IMR-90 (cell line): ENCODE measurements at regions not wholly inside any gene's neighbourhood (a gene's known extent, or its start where the extent isn't known, plus 50 kb on each side); places are given as distances from the start of the nearest gene placed in this dataset.

ENCODE experiments used
- ATAC-seq: fragments of 200-7000 bp; cut with Tn5 transposase; 2 replicates; pipeline ENCODE4 v1.9.1; 2020; ENCODE audit warnings: low read depth, mild to moderate bottlenecking, moderate library complexity
- BruUV-seq: library from RNA; stranded (reverse); fragments of 400-500 nt; replicated peaks from 2 replicates; lab custom pipeline; 2021; lab: Mats Ljungman, UMichigan
- CTCF ChIA-PET: fragments of 300-600 bp; formaldehyde crosslinking; extraction: SDS; loops from one replicate; lab custom pipeline; 2021; ENCODE audit warnings: antibody characterized with exemption; lab: Yijun Ruan, JAX
- POLR2A ChIA-PET: fragments of 300-600 bp; sonication (Branson Sonifier 250); formaldehyde crosslinking; loops from one replicate; lab custom pipeline; 2022; ENCODE audit warnings: antibody characterized with exemption; ENCODE audit not compliant: unreplicated experiment; lab: Charles Lee
- DNase-seq: peaks from one replicate; pipeline ENCODE4 v3.0.0; 2013
- H2AFZ ChIP-seq: replicated peaks from 2 replicates; pipeline ENCODE3; 2013; ENCODE audit warnings: low read length, mild to moderate bottlenecking; ENCODE audit not compliant: poor library complexity
- H2AK5ac ChIP-seq: 2 replicates; pipeline ENCODE4 v1.6.1; 2013; ENCODE audit warnings: low read depth, low read length, inconsistent platforms
- H2AK9ac ChIP-seq: replicated peaks from 2 replicates; pipeline ENCODE3; 2013; ENCODE audit warnings: mild to moderate bottlenecking, low read depth, low read length, moderate library complexity; ENCODE audit not compliant: poor library complexity
- H2BK120ac ChIP-seq: 2 replicates; pipeline ENCODE4 v1.6.1; 2013; ENCODE audit warnings: low read depth, low read length, inconsistent platforms
- H2BK15ac ChIP-seq: 3 replicates; pipeline ENCODE4 v1.6.1; 2013; ENCODE audit warnings: low read depth, low read length, inconsistent platforms
- H2BK20ac ChIP-seq: 2 replicates; pipeline ENCODE4 v1.6.1; 2013; ENCODE audit warnings: low read depth, mild to moderate bottlenecking, inconsistent platforms, low read length, moderate library complexity
- H2BK5ac ChIP-seq: 2 replicates; pipeline ENCODE4 v1.6.1; 2013; ENCODE audit warnings: mild to moderate bottlenecking, low read depth, low read length, inconsistent platforms; ENCODE audit not compliant: poor library complexity, severe bottlenecking
- H3K14ac ChIP-seq: replicated peaks from 2 replicates; pipeline ENCODE4 v1.6.1; 2013; ENCODE audit warnings: low read depth, low read length, inconsistent platforms
- H3K18ac ChIP-seq: 2 replicates; pipeline ENCODE4 v1.6.1; 2013; ENCODE audit warnings: low read depth, low read length, control low read depth
- H3K23ac ChIP-seq: 2 replicates; pipeline ENCODE4 v1.6.1; 2013; ENCODE audit warnings: low read depth, low read length, inconsistent platforms
- H3K27ac ChIP-seq: 2 replicates; pipeline ENCODE4 v1.5.1; 2013; ENCODE audit warnings: mild to moderate bottlenecking, control low read depth, low read length; ENCODE audit not compliant: insufficient read depth
- H3K27me3 ChIP-seq: 2 replicates; pipeline ENCODE4 v1.6.1; 2013; ENCODE audit warnings: low read length; ENCODE audit not compliant: control insufficient read depth, insufficient read depth
- H3K36me3 ChIP-seq: 2 replicates; pipeline ENCODE4 v1.6.1; 2013; ENCODE audit warnings: low read length, mixed read lengths; ENCODE audit not compliant: control insufficient read depth, insufficient read depth
- H3K4ac ChIP-seq: 2 replicates; pipeline ENCODE4 v1.6.1; 2013; ENCODE audit warnings: low read depth, low read length, inconsistent platforms
- H3K4me1 ChIP-seq: 2 replicates; pipeline ENCODE4 v1.6.1; 2013; ENCODE audit warnings: low read length, mixed read lengths; ENCODE audit not compliant: control insufficient read depth, insufficient read depth
- H3K4me2 ChIP-seq: 2 replicates; pipeline ENCODE4 v1.6.1; 2013; ENCODE audit warnings: low read depth, mild to moderate bottlenecking, control low read depth, low read length, moderate library complexity
- H3K4me3 ChIP-seq: 2 replicates; pipeline ENCODE4 v1.5.1; 2013; ENCODE audit warnings: low read depth, mild to moderate bottlenecking, control low read depth, low read length, moderate library complexity; ENCODE audit not compliant: insufficient read depth
- H3K56ac ChIP-seq: 2 replicates; pipeline ENCODE4 v1.6.1; 2013; ENCODE audit warnings: low read length, inconsistent platforms; ENCODE audit not compliant: insufficient read depth; ENCODE audit errors: extremely low read depth
- H3K79me1 ChIP-seq, 2 experiments: 2 replicates each; pipeline ENCODE4 v1.6.1; 2013; ENCODE audit warnings: low read length in 2 of 2, inconsistent platforms in 1 of 2, low read depth in 1 of 2
- H3K9ac ChIP-seq: 2 replicates; pipeline ENCODE4 v1.6.1; 2013; ENCODE audit warnings: low read depth, low read length, control low read depth
- H3K9me1 ChIP-seq: 2 replicates; pipeline ENCODE4 v1.6.1; 2013; ENCODE audit warnings: low read length, inconsistent platforms; ENCODE audit not compliant: insufficient read depth
- H3K9me3 ChIP-seq: 2 replicates; pipeline ENCODE4 v1.6.1; 2013; ENCODE audit warnings: low read length; ENCODE audit not compliant: control insufficient read depth, insufficient read depth
- H4K20me1 ChIP-seq: 2 replicates; pipeline ENCODE4 v1.6.1; 2013; ENCODE audit warnings: low read length, inconsistent platforms; ENCODE audit not compliant: insufficient read depth
- H4K5ac ChIP-seq: 2 replicates; pipeline ENCODE4 v1.6.1; 2013; ENCODE audit warnings: mild to moderate bottlenecking, low read depth, low read length, control low read depth
- H4K8ac ChIP-seq, 2 experiments: 2 replicates each; pipeline ENCODE4 v1.6.1; 2013; ENCODE audit warnings: low read depth in 2 of 2, low read length in 2 of 2, control low read depth in 1 of 2, inconsistent platforms in 1 of 2
- H4K91ac ChIP-seq: 2 replicates; pipeline ENCODE4 v1.6.1; 2013; ENCODE audit warnings: low read depth, low read length, inconsistent platforms; ENCODE audit not compliant: insufficient read depth
- BHLHE40 ChIP-seq: fragments of 150-350 bp; IDR thresholded peaks from 2 replicates; pipeline ENCODE4 v1.6.1; 2016; ENCODE audit warnings: mild to moderate bottlenecking, low read depth, low read length
- MAFK ChIP-seq: IDR thresholded peaks from 2 replicates; pipeline ENCODE4 v1.6.1; 2012; ENCODE audit warnings: low read depth, low read length, improper control_type of control experiment
- POLR2A ChIP-seq: IDR thresholded peaks from 2 replicates; pipeline ENCODE4 v1.6.1; 2012; ENCODE audit warnings: mild to moderate bottlenecking, low read depth, low read length
- RAD21 ChIP-seq: IDR thresholded peaks from 2 replicates; pipeline ENCODE4 v1.6.1; 2012; ENCODE audit warnings: low read length, improper control_type of control experiment
- RCOR1 ChIP-seq: IDR thresholded peaks from 2 replicates; pipeline ENCODE4 v1.6.1; 2012; ENCODE audit warnings: mild to moderate bottlenecking, low read length, improper control_type of control experiment; ENCODE audit not compliant: insufficient replicate concordance
- RFX5 ChIP-seq: IDR thresholded peaks from 2 replicates; pipeline ENCODE4 v1.8.0; 2012; ENCODE audit warnings: low read depth, mild to moderate bottlenecking, low read length, moderate library complexity
- SMC3 ChIP-seq: fragments of 150-350 bp; IDR thresholded peaks from 2 replicates; pipeline ENCODE4 v1.6.1; 2016; ENCODE audit warnings: low read depth, mild to moderate bottlenecking, antibody characterized with exemption, low read length, moderate library complexity
- WGBS, 2 experiments: methylation state at CpG; one replicate each; pipeline versions ENCODE4 v1.1.5 to v1.1.7; 2013; ENCODE audit warnings: missing lambda C conversion rate in 2 of 2; ENCODE audit not compliant: insufficient read length in 1 of 2; ENCODE audit errors: extremely low coverage in 2 of 2; 5-methylcytosine and 5-hydroxymethylcytosine counted together
- dilution Hi-C: fragments of 300-500 bp; cut with HindIII; formaldehyde crosslinking; loops from one replicate; pipeline ENCODE4 v1.14.3; 2018; ENCODE audit warnings: low sequenced_read_pairs; ENCODE audit not compliant: unreplicated experiment
- in situ Hi-C: fragments of 300-500 bp; cut with MboI; formaldehyde crosslinking; loops from 3 replicates; pipeline ENCODE4 v1.14.3; 2019; ENCODE audit warnings: low sequenced_read_pairs, inconsistent platforms, mixed read lengths
- intact Hi-C: fragments of 100-400 bp; cut with micrococcal nuclease; formaldehyde crosslinking; loops from 2 replicates; pipeline ENCODE4 v1.10.0; 2022
- TF ChIP-seq, protein P1 (sequence below): conservative IDR thresholded peaks from 2 replicates; pipeline ENCODE4 v1.5.1; 2012; ENCODE audit warnings: mild to moderate bottlenecking, low read depth, low read length, improper control_type of control experiment

DNA sequence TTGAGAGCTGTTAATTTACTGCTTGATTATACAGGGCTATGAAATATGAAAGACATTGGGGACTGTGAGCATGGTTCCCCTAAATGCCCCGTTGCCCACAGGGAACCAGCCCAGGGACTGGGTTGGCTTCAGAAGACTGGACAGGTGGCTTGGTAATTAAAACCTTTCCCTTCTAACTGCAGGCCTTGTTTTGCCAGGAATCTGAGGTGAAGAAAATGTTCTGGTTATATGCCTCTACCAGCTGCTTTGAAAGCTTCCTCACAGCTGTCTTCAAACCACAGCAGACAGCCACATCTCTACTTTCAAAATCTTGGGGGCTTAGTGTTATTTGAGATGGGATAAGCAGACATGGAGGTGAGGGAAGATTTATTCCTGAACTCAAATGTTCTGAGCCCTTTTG lies 153.3 kb upstream of the SPRY4 start:
- no CpG with 5 or more reads among the region's 1 CpG for WGBS, 2 experiments
- POLR2A ChIA-PET = no interaction called here
- no peaks in the 10 kb centered on the region for H3K36me3 ChIP-seq
- H3K4ac ChIP-seq = no peak overlapping the region
- H2AFZ ChIP-seq = no peak overlapping the region
- H3K9me3 ChIP-seq = peaks cover 4% of the 10 kb centered on the region; the same call in 1 of the 2 replicates
- no peak overlapping the region for H3K56ac ChIP-seq
- intact Hi-C loops (no loop called here), dilution Hi-C loops (no loop called here), in situ Hi-C loops (no loop called here)
- H3K27ac ChIP-seq = no peak overlapping the region
- H3K23ac ChIP-seq = no peak overlapping the region
- BruUV-seq = no TSS peak
- no peaks in the 10 kb centered on the region for H3K27me3 ChIP-seq
- H3K4me1 ChIP-seq = peaks cover 3% of the 10 kb centered on the region; the same call in 1 of the 2 replicates
- H2BK5ac ChIP-seq = no peak overlapping the region
- H3K4me3 ChIP-seq = no peak overlapping the region
- no peak overlapping the region for H2AK5ac ChIP-seq
- H3K18ac ChIP-seq = no peak overlapping the region
- no peak overlapping the region for H4K8ac ChIP-seq
- no peak overlapping the region for H3K14ac ChIP-seq
- DNase-seq (no peak), ATAC-seq (no peak)
- CTCF ChIA-PET = no interaction called here
- no peak overlapping the region for H2BK120ac ChIP-seq
- no peak overlapping the region for H4K5ac ChIP-seq
- H3K9ac ChIP-seq = no peak overlapping the region
- H2BK15ac ChIP-seq = no peak overlapping the region
- H2BK20ac ChIP-seq = no peak overlapping the region
- peaks cover 8% of the 10 kb centered on the region for H3K9me1 ChIP-seq
- TF ChIP-seq SMC3 (no peak), RCOR1 (no peak), RAD21 (no peak), POLR2A (no peak), BHLHE40 (no peak), RFX5 (no peak), MAFK (no peak)
- TF ChIP-seq, protein P1, sequence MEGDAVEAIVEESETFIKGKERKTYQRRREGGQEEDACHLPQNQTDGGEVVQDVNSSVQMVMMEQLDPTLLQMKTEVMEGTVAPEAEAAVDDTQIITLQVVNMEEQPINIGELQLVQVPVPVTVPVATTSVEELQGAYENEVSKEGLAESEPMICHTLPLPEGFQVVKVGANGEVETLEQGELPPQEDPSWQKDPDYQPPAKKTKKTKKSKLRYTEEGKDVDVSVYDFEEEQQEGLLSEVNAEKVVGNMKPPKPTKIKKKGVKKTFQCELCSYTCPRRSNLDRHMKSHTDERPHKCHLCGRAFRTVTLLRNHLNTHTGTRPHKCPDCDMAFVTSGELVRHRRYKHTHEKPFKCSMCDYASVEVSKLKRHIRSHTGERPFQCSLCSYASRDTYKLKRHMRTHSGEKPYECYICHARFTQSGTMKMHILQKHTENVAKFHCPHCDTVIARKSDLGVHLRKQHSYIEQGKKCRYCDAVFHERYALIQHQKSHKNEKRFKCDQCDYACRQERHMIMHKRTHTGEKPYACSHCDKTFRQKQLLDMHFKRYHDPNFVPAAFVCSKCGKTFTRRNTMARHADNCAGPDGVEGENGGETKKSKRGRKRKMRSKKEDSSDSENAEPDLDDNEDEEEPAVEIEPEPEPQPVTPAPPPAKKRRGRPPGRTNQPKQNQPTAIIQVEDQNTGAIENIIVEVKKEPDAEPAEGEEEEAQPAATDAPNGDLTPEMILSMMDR = no peak
- H3K79me1 ChIP-seq = peaks cover 3 to 10% of the 10 kb centered on the region in 2 experiments; a peak in 1 of 4 replicates
- H3K4me2 ChIP-seq = no peak overlapping the region
- no peaks in the 10 kb centered on the region for H4K20me1 ChIP-seq
- no peak overlapping the region for H2AK9ac ChIP-seq
- no peak overlapping the region for H4K91ac ChIP-seq
